NT2/D1 (cell line): ENCODE measurements at regions not wholly inside any gene's neighbourhood (a gene's known extent, or its start where the extent isn't known, plus 50 kb on each side); places are given as distances from the start of the nearest gene placed in this dataset.

Experiments
- DNase-seq: peaks from one replicate; pipeline ENCODE4 v3.0.0-alpha.2; 2011; ENCODE audit warnings: low read depth, low spot score
- H3K27me3 ChIP-seq: 2 replicates; pipeline ENCODE4 v1.6.0; 2011; ENCODE audit warnings: mild to moderate bottlenecking; ENCODE audit not compliant: insufficient read length, insufficient read depth
- H3K36me3 ChIP-seq: 2 replicates; pipeline ENCODE4 v1.6.1; 2011; ENCODE audit warnings: mild to moderate bottlenecking, low read length, mixed read lengths; ENCODE audit not compliant: insufficient read depth, insufficient read length
- H3K4me1 ChIP-seq: 2 replicates; pipeline ENCODE4 v1.5.1; 2011; ENCODE audit not compliant: insufficient read depth, insufficient read length
- H3K4me3 ChIP-seq: 2 replicates; pipeline ENCODE4 v1.5.1; 2011; ENCODE audit warnings: low read depth; ENCODE audit not compliant: insufficient read length
- H3K9ac ChIP-seq: 2 replicates; pipeline ENCODE4 v1.6.0; 2011; ENCODE audit warnings: low read depth; ENCODE audit not compliant: insufficient read length
- H3K9me3 ChIP-seq: 2 replicates; pipeline ENCODE4 v1.5.1; 2011; ENCODE audit warnings: mild to moderate bottlenecking, low read length; ENCODE audit not compliant: insufficient read depth
- SUZ12 ChIP-seq: IDR thresholded peaks from 2 replicates; pipeline ENCODE4 v1.6.1; 2011; ENCODE audit not compliant: insufficient read length, insufficient read depth; ENCODE audit errors: extremely low read depth
- YY1 ChIP-seq: IDR thresholded peaks from 2 replicates; pipeline ENCODE4 v1.6.1; 2011; ENCODE audit not compliant: insufficient read length, insufficient read depth
- ZNF274 ChIP-seq: IDR thresholded peaks from 2 replicates; pipeline ENCODE4 v1.6.1; 2011; ENCODE audit warnings: mild to moderate bottlenecking, low read depth, low read length

DNA sequence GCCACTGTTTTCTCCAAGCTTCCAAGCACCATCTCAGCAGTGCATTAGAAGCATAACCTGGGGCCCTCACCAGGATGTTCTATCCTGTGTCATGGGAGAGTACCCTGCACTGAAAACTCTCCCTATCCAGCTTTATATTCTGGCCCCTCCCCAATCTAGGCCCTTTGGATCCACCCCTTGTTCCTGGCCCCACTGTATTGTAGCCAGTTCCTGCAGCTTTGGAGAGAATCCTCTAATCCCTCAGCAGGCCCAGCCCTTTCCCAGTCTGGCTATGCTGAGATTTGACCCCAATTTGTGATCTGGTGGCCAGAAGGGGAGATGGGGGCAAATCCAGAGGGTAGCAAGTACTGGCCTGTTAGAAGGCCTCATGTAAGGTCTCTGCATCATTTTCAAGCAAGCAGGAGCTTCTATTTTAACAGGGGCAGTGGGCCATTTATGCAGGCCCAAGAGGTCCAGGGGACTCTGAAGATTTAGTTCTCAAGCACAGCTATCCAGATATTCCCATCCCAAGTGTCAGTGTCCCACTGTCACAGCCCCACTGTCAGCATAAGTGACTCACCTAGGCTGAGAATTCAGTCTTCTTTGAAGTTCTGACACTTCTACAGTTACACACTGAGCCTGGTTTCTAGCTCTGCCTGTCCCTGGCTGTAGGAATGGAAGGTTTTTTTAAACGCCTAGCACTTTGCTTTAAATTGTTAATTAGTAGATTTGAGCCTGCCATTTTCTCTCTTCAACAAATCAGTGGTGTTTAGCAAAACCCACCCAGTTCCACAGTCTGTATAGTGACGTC is 589.5 kb upstream of the CADM1 start:
- H3K9me3 ChIP-seq, result no peaks in the 10 kb centered on the region
- H3K36me3 ChIP-seq, result no peaks in the 10 kb centered on the region
- no peaks in the 10 kb centered on the region for H3K4me1 ChIP-seq
- no peak overlapping the region for H3K4me3 ChIP-seq
- no peak for DNase-seq
- H3K27me3 ChIP-seq, result no peaks in the 10 kb centered on the region
- TF ChIP-seq SUZ12, result no peak
- no peak for TF ChIP-seq ZNF274
- TF ChIP-seq YY1, result no peak
- no peak overlapping the region for H3K9ac ChIP-seq

DNA sequence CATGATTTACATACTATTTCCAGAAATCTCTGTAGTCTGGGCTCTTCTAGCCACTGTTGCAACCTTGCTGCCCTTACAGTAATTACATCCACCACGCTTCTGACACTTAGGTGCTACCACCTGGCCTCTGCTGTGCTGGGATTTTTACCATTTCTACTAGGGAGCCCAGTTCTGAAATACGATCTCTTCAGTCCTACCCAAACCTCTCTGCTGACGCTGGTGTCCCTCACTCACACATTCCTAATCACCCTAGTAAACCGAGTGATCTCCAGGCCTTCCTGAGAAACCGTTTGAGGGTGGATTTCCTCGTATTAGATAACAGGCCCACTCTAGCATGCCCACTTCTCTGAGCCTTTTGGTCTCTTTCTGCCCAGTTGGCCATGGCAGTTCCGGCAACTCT is 588.9 kb upstream of the CADM1 start:
- Histone ChIP-seq H3K27me3 (no peaks in the 10 kb centered on the region), H3K4me3 (no peak overlapping the region), H3K36me3 (no peaks in the 10 kb centered on the region), H3K9ac (no peak overlapping the region), H3K4me1 (no peaks in the 10 kb centered on the region), H3K9me3 (no peaks in the 10 kb centered on the region)
- no peak for DNase-seq
- no peak for TF ChIP-seq SUZ12
- TF ChIP-seq ZNF274, result no peak
- no peak for TF ChIP-seq YY1

DNA sequence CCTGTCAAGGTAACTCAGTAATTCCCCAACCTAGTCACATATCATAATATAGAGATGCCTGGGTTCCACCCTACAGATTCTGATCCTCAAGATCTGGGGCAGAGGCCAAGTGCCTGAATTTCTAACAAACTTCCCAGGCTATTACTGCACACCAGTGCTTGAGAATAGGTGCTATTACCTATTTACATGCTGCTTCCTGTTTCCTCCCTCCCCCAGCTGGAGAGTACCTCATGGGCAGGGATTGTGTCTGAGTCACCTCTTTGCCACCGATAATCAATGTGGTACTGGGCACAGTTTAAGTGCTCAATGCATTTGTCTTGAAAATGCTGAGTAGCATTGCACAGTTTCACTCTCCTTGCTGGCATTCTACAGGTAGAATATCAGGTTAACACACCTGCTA is 582.2 kb upstream of the CADM1 start:
- no peak for DNase-seq
- TF ChIP-seq YY1 (no peak), ZNF274 (no peak), SUZ12 (no peak)
- Histone ChIP-seq H3K4me1 (no peaks in the 10 kb centered on the region), H3K9ac (no peak overlapping the region), H3K27me3 (no peaks in the 10 kb centered on the region), H3K9me3 (no peaks in the 10 kb centered on the region), H3K4me3 (no peak overlapping the region), H3K36me3 (no peaks in the 10 kb centered on the region)

DNA sequence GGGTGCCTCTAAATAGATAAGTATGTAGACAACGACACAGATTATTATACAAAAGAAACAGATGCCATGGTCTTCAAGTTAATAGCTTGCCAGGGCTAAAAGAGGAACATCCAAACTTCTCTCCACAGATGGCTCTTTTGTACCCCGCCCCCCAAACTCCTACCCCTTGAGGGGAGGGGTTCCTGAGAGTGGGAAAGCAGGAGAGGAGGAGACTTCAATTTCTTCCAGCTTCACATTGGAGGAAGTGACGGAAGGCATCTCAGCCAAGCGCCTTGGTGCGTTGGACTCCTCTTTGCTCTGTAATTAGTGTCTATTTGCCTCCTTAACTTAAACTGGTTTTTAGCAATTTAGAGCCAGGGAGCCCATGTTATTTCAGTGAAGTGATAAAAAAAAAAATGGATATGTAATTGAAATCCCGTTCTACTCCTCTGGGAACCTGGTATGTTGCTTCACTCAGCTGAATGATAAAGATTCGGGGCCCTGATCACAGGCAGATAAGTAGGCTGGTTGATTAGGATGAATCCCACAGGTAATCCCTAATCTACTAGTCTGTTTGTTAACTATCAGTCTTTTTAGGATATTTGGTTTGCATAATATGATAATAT is 580.9 kb upstream of the CADM1 start:
- Histone ChIP-seq H3K27me3 (no peaks in the 10 kb centered on the region), H3K4me3 (no peak overlapping the region), H3K9ac (no peak overlapping the region), H3K36me3 (no peaks in the 10 kb centered on the region), H3K4me1 (no peaks in the 10 kb centered on the region), H3K9me3 (no peaks in the 10 kb centered on the region)
- no peak for TF ChIP-seq ZNF274
- TF ChIP-seq YY1, result no peak
- no peak for TF ChIP-seq SUZ12
- no peak for DNase-seq

DNA sequence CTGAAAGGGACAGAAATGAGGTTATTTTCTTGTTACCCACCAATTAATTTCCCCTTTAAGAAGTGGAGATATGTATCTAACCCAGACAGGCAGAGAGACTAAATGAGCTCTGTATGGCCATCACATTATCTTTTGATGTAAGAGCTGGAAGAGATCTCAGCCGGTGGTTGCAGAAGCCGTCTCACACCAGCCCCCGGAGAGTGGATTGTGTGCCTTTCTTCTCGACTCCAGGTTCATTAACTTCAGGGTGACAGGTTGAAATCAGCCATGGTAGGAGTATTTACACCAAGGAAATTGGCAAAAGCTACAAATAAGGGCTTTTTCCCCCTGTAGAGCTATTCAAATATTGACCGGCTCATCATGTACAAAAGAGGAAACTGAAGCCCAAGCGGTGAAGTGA is 580.3 kb upstream of the CADM1 start:
- no peaks in the 10 kb centered on the region for H3K4me1 ChIP-seq
- H3K9me3 ChIP-seq, result no peaks in the 10 kb centered on the region
- no peak overlapping the region for H3K9ac ChIP-seq
- H3K36me3 ChIP-seq, result no peaks in the 10 kb centered on the region
- H3K27me3 ChIP-seq, result no peaks in the 10 kb centered on the region
- TF ChIP-seq YY1 (no peak), SUZ12 (no peak), ZNF274 (no peak)
- DNase-seq, result no peak
- no peak overlapping the region for H3K4me3 ChIP-seq

DNA sequence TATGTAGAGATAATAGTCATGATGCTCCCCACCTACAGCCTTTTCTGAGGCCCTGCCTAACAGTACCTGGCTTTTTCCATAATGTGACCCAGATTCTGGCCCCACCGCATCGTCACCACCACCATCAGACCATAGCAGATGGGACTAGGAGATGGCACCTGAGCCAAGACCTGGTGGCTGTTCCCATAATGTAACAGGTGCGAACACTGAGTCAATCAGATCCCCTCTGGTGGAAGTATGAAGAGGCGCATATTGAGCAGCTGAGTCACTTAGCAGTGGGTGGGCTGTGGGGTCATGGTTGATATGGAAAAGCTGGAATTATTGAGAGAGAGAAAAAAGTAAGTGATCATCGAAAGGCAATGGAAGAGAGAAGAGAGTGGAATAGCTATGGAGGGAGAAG is 578.0 kb upstream of the CADM1 start:
- no peak for DNase-seq
- no peak for TF ChIP-seq YY1
- TF ChIP-seq SUZ12, result no peak
- TF ChIP-seq ZNF274, result no peak

DNA sequence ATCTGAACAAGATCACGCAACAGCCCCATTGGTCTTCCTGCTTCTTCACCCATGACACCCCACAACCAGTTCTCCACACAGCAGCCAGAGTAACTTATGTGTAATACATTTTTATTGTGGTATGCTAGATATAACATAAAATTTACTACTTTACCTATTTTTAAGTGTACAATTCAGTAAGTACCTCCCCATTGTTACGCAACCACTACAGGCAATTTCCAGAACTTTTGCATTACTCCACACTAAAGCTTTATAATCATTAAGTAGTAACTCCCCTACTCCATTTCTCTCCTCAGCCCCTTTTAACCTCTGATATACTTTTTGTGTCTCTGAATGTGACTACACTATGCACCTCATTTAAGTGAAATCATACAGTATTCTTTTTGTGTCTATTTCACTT is 575.4 kb upstream of the CADM1 start:
- Histone ChIP-seq H3K9me3 (no peaks in the 10 kb centered on the region), H3K9ac (no peak overlapping the region), H3K4me3 (no peak overlapping the region), H3K4me1 (peaks cover 2% of the 10 kb centered on the region), H3K27me3 (no peaks in the 10 kb centered on the region), H3K36me3 (no peaks in the 10 kb centered on the region)
- TF ChIP-seq YY1 (no peak), SUZ12 (no peak), ZNF274 (no peak)
- no peak for DNase-seq

More for the DNA sequence above, 578.0 kb upstream of the CADM1 start:
- Histone ChIP-seq H3K36me3 (no peaks in the 10 kb centered on the region), H3K27me3 (no peaks in the 10 kb centered on the region), H3K4me3 (no peak overlapping the region), H3K9ac (no peak overlapping the region), H3K4me1 (no peaks in the 10 kb centered on the region), H3K9me3 (no peaks in the 10 kb centered on the region)
